Urinary bladder (tissue), 3 donors: ENCODE measurements at regions not wholly inside any gene's neighbourhood (a gene's known extent, or its start where the extent isn't known, plus 50 kb on each side); places are given as distances from the start of the nearest gene placed in this dataset.

Source experiments
- DNase-seq: peaks from one replicate; pipeline ENCODE4 v3.0.0-alpha.2; 2015; ENCODE audit errors: extremely low spot score
- H3K27ac ChIP-seq: one replicate; pipeline ENCODE4 v1.5.1; 2013; ENCODE audit warnings: low read depth, mild to moderate bottlenecking, moderate library complexity
- H3K36me3 ChIP-seq: one replicate; pipeline ENCODE4 v1.6.1; 2013; ENCODE audit warnings: mild to moderate bottlenecking, moderate library complexity; ENCODE audit not compliant: insufficient read depth
- H3K4me1 ChIP-seq: one replicate; pipeline ENCODE4 v1.6.1; 2013; ENCODE audit warnings: mild to moderate bottlenecking, moderate library complexity; ENCODE audit not compliant: insufficient read depth
- H3K4me3 ChIP-seq: one replicate; pipeline ENCODE4 v1.5.1; 2013; ENCODE audit warnings: low read depth, low read length
- WGBS: extraction: QIAGEN DNeasy Blood & Tissue Kit; methylation state at CpG from one replicate; pipeline ENCODE4 v1.1.7; 2013; 5-methylcytosine and 5-hydroxymethylcytosine counted together
- donor health status: healthy with polysubstance abuse.
- donor health status: healthy.

DNA sequence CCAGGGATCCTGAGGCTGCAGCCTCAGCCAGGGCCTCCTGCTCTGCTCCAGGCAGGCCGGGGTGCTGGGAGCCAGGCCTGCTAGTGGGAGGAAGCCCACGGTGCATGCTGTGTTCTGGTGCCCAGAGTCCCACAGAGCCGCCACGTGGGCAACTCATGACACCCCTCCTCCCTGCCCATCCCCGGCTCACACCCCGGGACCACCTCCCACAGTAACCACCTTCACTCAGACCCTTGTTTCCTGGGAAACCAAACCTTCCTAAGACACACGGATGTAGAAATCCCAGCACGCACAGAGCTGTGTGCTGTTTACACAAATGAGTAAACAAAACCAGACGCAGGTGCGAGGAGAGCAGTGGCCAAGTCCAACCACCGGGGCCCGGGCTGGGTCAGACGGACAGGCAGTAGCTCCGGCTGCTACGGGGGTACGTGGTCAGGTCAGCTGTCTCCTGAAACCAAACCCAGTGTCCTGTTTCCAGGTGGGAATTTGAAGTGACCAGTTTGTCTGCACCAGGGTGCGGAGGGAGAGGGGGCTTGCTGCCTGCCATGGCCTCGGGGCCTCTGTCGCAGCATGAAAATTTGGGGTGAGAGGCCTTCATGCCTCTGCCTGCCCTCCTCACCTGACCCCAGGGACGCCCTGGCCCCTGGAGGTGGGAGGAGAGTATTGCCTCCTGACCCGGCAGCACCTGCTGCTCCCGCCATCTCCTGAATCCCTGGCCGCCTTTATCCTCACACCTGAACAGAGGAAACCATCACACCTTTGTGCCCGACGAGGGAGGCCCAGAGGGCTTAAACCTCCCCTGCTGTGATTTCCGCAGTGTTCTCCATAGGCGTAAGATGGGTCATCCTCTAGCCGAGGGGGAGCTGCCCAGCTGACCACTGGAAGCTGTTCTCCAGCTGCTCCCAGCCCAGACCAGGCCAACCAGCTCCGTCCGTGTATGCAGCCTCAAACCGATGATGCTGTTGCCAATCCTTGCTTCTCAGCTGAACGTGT, 52.0 kb upstream of the SMOC2 start:
- DNase-seq = no peak
- WGBS = 75% methylated on average over 32 of the region's 32 CpGs
- Histone ChIP-seq H3K27ac (no peak overlapping the region), H3K36me3 (no peaks in the 10 kb centered on the region), H3K4me1 (no peaks in the 10 kb centered on the region), H3K4me3 (no peak overlapping the region)

DNA sequence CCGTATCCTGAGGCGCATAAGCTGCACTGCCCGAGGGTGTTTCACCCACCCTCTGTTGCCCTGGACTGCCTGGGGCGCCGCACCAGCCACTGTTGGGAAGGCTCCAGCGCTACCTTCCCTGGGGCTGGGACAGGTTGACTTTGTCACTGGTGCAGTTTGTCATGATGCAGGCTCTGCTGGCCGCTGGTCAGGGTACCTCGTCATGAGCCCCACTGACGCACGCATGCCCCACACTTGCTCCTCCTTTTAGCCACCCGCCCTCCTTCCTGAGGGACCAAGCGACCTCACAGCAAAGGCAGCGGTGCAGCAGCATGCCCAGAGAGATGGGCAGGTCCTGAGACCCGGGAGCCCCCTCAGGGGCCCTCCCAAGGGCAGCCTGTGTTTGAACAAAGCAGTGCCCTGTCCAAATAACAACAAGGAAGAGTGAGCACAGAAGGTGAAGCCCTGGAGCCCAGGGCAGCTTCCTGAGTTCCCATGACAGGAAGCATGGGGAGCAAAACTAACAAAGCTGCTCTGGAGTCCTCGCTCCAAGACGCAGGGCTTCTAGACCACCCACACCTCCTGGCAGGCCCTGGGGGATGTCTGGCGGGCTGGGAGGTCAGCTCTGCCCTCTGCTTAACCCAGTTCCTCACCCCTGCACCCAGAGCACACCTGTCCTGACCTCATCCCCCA, 50.1 kb upstream of the SMOC2 start:
- Histone ChIP-seq H3K4me3 (no peak overlapping the region), H3K4me1 (no peaks in the 10 kb centered on the region), H3K36me3 (no peaks in the 10 kb centered on the region), H3K27ac (no peak overlapping the region)
- no peak for DNase-seq
- 74% methylated on average over 17 of the region's 17 CpGs for WGBS
